Rectal smooth muscle tissue (tissue), 1 donor: ENCODE measurements at regions not wholly inside any gene's neighbourhood (a gene's known extent, or its start where the extent isn't known, plus 50 kb on each side); places are given as distances from the start of the nearest gene placed in this dataset.

Experiments
- H3K27ac ChIP-seq: one replicate; pipeline ENCODE4 v1.7.0; 2013; ENCODE audit warnings: low read depth, low read length, inconsistent platforms
- H3K27me3 ChIP-seq: one replicate; pipeline ENCODE4 v1.7.0; 2013; ENCODE audit warnings: low read length; ENCODE audit not compliant: control insufficient read depth, insufficient read depth
- H3K36me3 ChIP-seq: one replicate; pipeline ENCODE4 v1.7.0; 2013; ENCODE audit warnings: low read length; ENCODE audit not compliant: control insufficient read depth, insufficient read depth
- H3K4me1 ChIP-seq: one replicate; pipeline ENCODE4 v1.7.0; 2013; ENCODE audit warnings: low read length; ENCODE audit not compliant: control insufficient read depth, insufficient read depth
- H3K4me3 ChIP-seq: one replicate; pipeline ENCODE4 v1.7.0; 2013; ENCODE audit warnings: low read length
- H3K9ac ChIP-seq: one replicate; pipeline ENCODE4 v1.7.0; 2013; ENCODE audit warnings: low read length

- Histone ChIP-seq H3K9ac (no peak overlapping the region), H3K4me1 (no peaks in the 10 kb centered on the region)
These were observed 514.8 kb downstream of the MN1 start for GRCh38 chr22:27286711-27287110.

DNA sequence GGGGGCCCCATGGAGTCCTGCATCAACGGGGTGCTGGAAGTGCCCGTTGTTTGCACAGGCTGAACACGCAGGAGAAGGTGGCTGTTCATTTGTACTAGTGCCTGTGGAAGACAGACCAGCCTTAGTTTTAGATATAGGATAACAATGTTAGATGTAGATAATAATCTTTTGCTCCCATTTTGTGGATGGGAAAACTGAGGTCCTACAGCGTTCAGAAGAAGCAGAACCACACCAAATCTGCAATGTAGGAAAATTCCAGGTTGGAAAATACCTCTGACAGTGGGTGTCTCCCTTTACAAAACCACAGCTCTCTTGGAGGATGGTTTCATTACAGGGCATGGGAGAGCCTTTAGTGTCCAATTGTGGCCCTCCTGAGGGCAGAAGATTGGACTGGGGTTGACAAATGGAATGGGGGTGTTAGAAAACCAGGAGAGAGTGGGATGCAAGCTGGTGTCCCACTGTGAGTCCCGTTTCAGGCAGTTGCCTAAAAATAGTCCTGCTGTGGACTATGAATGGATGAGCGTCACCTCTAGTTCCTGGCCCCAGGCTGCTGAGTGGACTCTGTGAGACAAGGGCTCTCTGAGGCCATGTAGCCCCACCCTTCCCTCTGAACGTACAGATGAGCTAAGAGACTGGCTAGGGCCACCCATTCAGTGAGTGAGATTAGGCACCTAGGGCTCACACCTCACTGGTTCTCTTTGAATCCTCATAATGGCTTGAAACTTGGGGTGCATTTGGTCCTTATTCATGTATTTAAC lies 508.8 kb downstream of the MN1 start:
- Histone ChIP-seq H3K4me1 (no peaks in the 10 kb centered on the region), H3K27ac (no peak overlapping the region), H3K4me3 (no peak overlapping the region), H3K9ac (no peak overlapping the region), H3K36me3 (no peaks in the 10 kb centered on the region), H3K27me3 (peaks cover 2% of the 10 kb centered on the region)

More at GRCh38 chr22:27286711-27287110, 514.8 kb downstream of the MN1 start:
- Histone ChIP-seq H3K36me3 (no peaks in the 10 kb centered on the region), H3K4me3 (no peak overlapping the region), H3K27me3 (no peaks in the 10 kb centered on the region), H3K27ac (no peak overlapping the region)

- Histone ChIP-seq H3K4me1 (no peaks in the 10 kb centered on the region), H3K9ac (no peak overlapping the region), H3K27ac (no peak overlapping the region), H3K4me3 (no peak overlapping the region), H3K27me3 (peaks cover 2% of the 10 kb centered on the region), H3K36me3 (no peaks in the 10 kb centered on the region)
These were observed 507.7 kb downstream of the MN1 start for GRCh38 chr22:27293721-27294445.

GRCh38 chr22:27295040-27295439 lies 506.5 kb downstream of the MN1 start:
- Histone ChIP-seq H3K27me3 (peaks cover 2% of the 10 kb centered on the region), H3K4me3 (no peak overlapping the region), H3K9ac (no peak overlapping the region), H3K36me3 (no peaks in the 10 kb centered on the region), H3K4me1 (no peaks in the 10 kb centered on the region), H3K27ac (no peak overlapping the region)

DNA sequence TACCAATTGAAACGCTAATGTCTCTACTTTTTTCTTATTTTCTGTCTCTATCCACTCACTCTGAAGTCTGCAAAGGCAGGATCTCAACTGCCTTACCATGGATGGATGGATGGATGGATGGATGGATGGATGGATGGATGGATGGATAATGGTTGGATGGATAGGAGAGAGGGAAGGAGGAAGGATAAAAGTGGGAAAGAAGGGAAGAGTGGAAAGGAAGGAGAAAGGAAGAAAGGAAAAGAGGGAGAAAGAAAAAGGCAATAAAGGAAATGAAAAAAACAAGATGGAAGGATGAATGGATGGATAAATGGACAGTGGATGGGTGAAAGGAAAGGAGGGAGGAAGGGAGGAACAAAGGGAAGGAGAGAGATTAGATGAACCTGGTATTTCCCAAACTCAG lies 506.0 kb downstream of the MN1 start:
- H3K27ac ChIP-seq, result no peak overlapping the region
- H3K9ac ChIP-seq, result no peak overlapping the region
- H3K27me3 ChIP-seq, result peaks cover 2% of the 10 kb centered on the region
- H3K4me3 ChIP-seq, result no peak overlapping the region
- H3K36me3 ChIP-seq, result no peaks in the 10 kb centered on the region
- H3K4me1 ChIP-seq, result no peaks in the 10 kb centered on the region

DNA sequence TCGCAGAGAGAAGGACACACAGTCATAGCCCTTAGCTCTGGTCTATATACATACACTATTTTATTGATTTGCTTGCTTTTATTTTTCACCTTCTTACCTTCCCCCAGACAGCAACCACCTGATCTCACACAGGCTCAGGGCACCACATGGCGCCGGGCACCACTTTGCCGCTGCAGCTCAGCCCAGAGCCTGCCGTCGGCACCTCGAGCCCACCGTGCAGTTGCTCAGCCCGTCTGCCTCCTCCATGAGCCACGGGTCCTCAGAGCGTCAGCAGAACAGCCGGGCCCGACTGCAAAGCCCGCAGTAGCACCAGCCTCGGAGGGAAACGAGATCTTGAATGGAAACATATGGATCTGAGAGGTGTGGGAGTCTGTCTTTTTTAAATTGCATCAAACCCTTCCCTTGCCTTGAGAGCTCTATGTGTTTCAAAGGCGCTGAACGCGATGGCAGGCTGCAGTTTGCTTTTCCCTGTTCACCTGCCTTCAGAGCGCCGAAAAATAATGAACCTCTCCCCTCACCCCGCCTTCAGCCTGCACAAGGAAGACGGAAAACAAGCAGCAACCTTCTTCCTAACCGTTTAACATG lies 505.4 kb downstream of the MN1 start:
- no peaks in the 10 kb centered on the region for H3K4me1 ChIP-seq
- no peak overlapping the region for H3K9ac ChIP-seq
- no peak overlapping the region for H3K4me3 ChIP-seq
- no peak overlapping the region for H3K27ac ChIP-seq
- no peaks in the 10 kb centered on the region for H3K36me3 ChIP-seq
- peaks cover 2% of the 10 kb centered on the region for H3K27me3 ChIP-seq

- no peaks in the 10 kb centered on the region for H3K36me3 ChIP-seq
- no peaks in the 10 kb centered on the region for H3K4me1 ChIP-seq
- H3K27ac ChIP-seq, result no peak overlapping the region
- peaks cover 2% of the 10 kb centered on the region for H3K27me3 ChIP-seq
- no peak overlapping the region for H3K4me3 ChIP-seq
- no peak overlapping the region for H3K9ac ChIP-seq
These were observed 504.4 kb downstream of the MN1 start for GRCh38 chr22:27297125-27297524.

DNA sequence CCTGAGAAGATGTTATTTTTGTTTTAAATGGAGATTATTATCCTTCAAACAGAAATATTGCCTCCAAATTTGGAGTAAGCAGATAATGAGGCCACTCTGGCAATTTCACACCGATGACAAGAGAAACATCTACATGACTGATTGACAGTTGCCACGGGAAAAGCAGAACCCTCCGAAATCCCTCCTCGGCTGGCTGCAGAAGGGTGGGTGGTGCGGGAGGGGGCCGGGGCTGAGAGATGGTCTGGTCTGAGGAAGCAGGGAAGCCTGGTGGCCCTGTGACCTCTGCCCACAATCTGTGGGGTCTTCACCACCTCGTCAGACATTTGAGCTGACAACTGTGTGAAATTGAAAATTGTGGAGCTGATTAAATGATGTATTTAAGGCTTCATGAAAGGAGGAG lies 503.2 kb downstream of the MN1 start:
- H3K4me3 ChIP-seq, result no peak overlapping the region
- H3K27me3 ChIP-seq, result peaks cover 2% of the 10 kb centered on the region
- no peak overlapping the region for H3K9ac ChIP-seq
- H3K36me3 ChIP-seq, result no peaks in the 10 kb centered on the region
- no peak overlapping the region for H3K27ac ChIP-seq
- no peaks in the 10 kb centered on the region for H3K4me1 ChIP-seq

GRCh38 chr22:27298742-27299141 lies 502.8 kb downstream of the MN1 start:
- H3K4me3 ChIP-seq, result no peak overlapping the region
- H3K27me3 ChIP-seq, result peaks cover 2% of the 10 kb centered on the region
- no peaks in the 10 kb centered on the region for H3K4me1 ChIP-seq
- no peak overlapping the region for H3K9ac ChIP-seq
- no peak overlapping the region for H3K27ac ChIP-seq
- H3K36me3 ChIP-seq, result no peaks in the 10 kb centered on the region

GRCh38 chr22:27299181-27300085 lies 502.1 kb downstream of the MN1 start:
- Histone ChIP-seq H3K27ac (no peak overlapping the region), H3K4me3 (no peak overlapping the region), H3K4me1 (no peaks in the 10 kb centered on the region), H3K9ac (no peak overlapping the region), H3K36me3 (no peaks in the 10 kb centered on the region), H3K27me3 (peaks cover 2% of the 10 kb centered on the region)

DNA sequence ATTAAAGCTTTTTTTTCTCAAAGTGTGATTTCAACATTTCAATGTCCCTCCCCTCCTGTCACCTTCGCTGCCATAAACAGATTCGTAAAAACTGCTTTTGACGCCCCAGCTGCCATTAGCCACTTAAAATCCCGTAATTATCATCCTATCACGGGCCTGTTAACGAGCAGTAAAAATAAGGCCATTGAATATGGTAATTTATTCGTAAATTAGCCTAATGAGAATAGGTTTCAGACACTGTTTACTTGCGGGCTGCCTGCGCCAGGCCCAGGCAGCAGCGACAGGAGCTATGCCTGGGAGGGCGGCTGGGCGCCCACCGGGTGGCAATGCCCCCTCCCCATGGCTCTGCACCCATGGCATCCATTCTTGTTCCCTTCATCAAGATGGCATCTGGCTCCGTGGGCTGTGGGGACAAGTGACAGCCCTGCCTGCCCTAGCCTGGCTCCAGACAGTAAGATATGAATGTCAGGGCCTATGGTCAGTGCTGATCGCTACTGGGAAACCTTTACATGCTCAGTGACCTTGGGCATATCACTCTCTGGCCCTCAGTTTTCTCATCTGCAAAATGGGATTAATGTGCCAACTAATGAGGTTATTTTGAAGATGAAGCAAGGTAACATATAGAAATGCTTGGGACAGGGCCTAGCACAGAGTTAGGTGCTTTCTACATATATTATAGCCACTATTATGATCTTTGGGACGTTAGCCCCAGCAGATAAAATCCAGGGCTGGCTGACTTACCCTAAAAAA lies 500.8 kb downstream of the MN1 start:
- no peak overlapping the region for H3K9ac ChIP-seq
- no peak overlapping the region for H3K27ac ChIP-seq
- peaks cover 2% of the 10 kb centered on the region for H3K27me3 ChIP-seq
- H3K4me1 ChIP-seq, result no peaks in the 10 kb centered on the region
- H3K4me3 ChIP-seq, result no peak overlapping the region
- no peaks in the 10 kb centered on the region for H3K36me3 ChIP-seq
